ENCODE measurements at regions not wholly inside any gene's neighbourhood (a gene's known extent, or its start where the extent isn't known, plus 50 kb on each side); places are given as distances from the start of the nearest gene placed in this dataset.
A peak's percentile ranks its signal among the peaks of the same experiment; 100 is the strongest.

GRCh38 chr12:111024205-111024801, 103.9 kb upstream of the MYL2 start (continued):
- TF ChIP-seq, protein P1, sequence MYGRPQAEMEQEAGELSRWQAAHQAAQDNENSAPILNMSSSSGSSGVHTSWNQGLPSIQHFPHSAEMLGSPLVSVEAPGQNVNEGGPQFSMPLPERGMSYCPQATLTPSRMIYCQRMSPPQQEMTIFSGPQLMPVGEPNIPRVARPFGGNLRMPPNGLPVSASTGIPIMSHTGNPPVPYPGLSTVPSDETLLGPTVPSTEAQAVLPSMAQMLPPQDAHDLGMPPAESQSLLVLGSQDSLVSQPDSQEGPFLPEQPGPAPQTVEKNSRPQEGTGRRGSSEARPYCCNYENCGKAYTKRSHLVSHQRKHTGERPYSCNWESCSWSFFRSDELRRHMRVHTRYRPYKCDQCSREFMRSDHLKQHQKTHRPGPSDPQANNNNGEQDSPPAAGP (tag by site-specific recombination; IDR thresholded peaks at IDR 0.05), result peak; percentile 31
- TF ChIP-seq ZNF654 (tag by site-specific recombination; IDR thresholded peaks at IDR 0.05; ENCODE audit: low read depth) (peak; percentile 80), ZSCAN4 (tag by site-specific recombination; IDR thresholded peaks at IDR 0.05) (peak; percentile 66)

- Histone ChIP-seq H3K36me3 (ENCODE audit: control insufficient read depth in 2 of 2, insufficient read depth in 1 of 2, low read length in 2 of 2) (no peaks in the 10 kb centered on the region), H3K4me3 (ENCODE audit: low read depth, low read length) (no peak overlapping the region), H3K9me3 (ENCODE audit: control insufficient read depth, insufficient read depth, low read depth, low read length) (no peaks in the 10 kb centered on the region), H3K27ac (ENCODE audit: extremely low read depth, low read depth, low read length) (no peak overlapping the region), H3K4me1 (ENCODE audit: control insufficient read depth, insufficient read depth, low read length) (no peaks in the 10 kb centered on the region)
- ChIA-PET CTCF (interaction anchor here (0.6 to 10.0 kb wide), 8 partner anchors 17 to 293 kb away, joined by 3 to 105 read pairs (median 4); no protein-coding TSS in a partner anchor), POLR2A (no interaction called here)
- TF ChIP-seq ZNF518A (tag by site-specific recombination; conservative IDR thresholded peaks at IDR 0.05; ENCODE audit: low read depth) (no peak), ZNF23 (tag by site-specific recombination; IDR thresholded peaks at IDR 0.05; ENCODE audit: borderline replicate concordance) (no peak), ZNF426 (tag by site-specific recombination; IDR thresholded peaks at IDR 0.05) (no peak), WT1 (tag by site-specific recombination; IDR thresholded peaks at IDR 0.05) (no peak), GLI4 (tag by site-specific recombination; IDR thresholded peaks at IDR 0.05) (no peak), ZNF670 (tag by site-specific recombination; IDR thresholded peaks at IDR 0.05; ENCODE audit: low read depth) (no peak), ZNF654 (tag by site-specific recombination; IDR thresholded peaks at IDR 0.05; ENCODE audit: low read depth) (no peak), ZNF223 (tag by site-specific recombination; IDR thresholded peaks at IDR 0.05) (no peak), ZNF692 (tag by site-specific recombination; IDR thresholded peaks at IDR 0.05) (no peak), SP3 (tag by site-specific recombination; IDR thresholded peaks at IDR 0.05) (no peak)
- TF ChIP-seq, protein P2, sequence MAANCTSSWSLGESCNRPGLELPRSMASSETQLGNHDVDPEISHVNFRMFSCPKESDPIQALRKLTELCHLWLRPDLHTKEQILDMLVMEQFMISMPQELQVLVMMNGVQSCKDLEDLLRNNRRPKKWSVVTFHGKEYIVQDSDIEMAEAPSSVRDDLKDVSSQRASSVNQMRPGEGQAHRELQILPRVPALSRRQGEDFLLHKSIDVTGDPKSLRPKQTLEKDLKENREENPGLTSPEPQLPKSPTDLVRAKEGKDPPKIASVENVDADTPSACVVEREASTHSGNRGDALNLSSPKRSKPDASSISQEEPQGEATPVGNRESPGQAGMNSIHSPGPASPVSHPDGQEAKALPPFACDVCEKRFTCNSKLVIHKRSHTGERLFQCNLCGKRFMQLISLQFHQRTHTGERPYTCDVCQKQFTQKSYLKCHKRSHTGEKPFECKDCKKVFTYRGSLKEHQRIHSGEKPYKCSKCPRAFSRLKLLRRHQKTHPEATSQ (tag by site-specific recombination; IDR thresholded peaks at IDR 0.05), result no peak
Observed at GRCh38 chr12:111022386-111022785, 102.0 kb upstream of the MYL2 start.

All from HEK293 (cell line).